Activated T-helper 2 cell treated with anti-CD3 and anti-CD28 coated beads, Interferon-gamma antibody, Interleukin-2, Interleukin-4, amounts not matched to agents 10 μg/mL and 5 μg/mL and 100 μg/mL, durations not matched to agents 14 hours and 24 hours and 36 hours (primary cell): ENCODE measurements at regions not wholly inside any gene's neighbourhood (a gene's known extent, or its start where the extent isn't known, plus 50 kb on each side); places are given as distances from the start of the nearest gene placed in this dataset.

ENCODE experiments used
- DNase-seq: peaks from one replicate; pipeline ENCODE4 v3.0.0; 2021; ENCODE audit warnings: low spot score
- H3K27ac Mint-ChIP-seq: one replicate; pipeline ENCODE4 v1.8.0; 2021; ENCODE audit warnings: mixed read lengths
- H3K27me3 Mint-ChIP-seq: one replicate; pipeline ENCODE4 v1.8.0; 2021; ENCODE audit warnings: low read depth, mixed read lengths
- H3K36me3 Mint-ChIP-seq: one replicate; pipeline ENCODE4 v1.8.0; 2021; ENCODE audit warnings: low read depth, mixed read lengths
- H3K4me1 Mint-ChIP-seq: one replicate; pipeline ENCODE4 v1.8.0; 2021; ENCODE audit warnings: low read depth, mixed read lengths
- H3K4me3 Mint-ChIP-seq: one replicate; pipeline ENCODE4 v1.8.0; 2021; ENCODE audit warnings: low read depth, mild to moderate bottlenecking, moderate library complexity, mixed read lengths
- H3K9me3 Mint-ChIP-seq: one replicate; pipeline ENCODE4 v1.8.0; 2021; ENCODE audit warnings: mixed read lengths
- intact Hi-C: fragments of 100-400 bp; cut with micrococcal nuclease; formaldehyde crosslinking; loops from one replicate; pipeline ENCODE4 v1.15.1; 2023

DNA sequence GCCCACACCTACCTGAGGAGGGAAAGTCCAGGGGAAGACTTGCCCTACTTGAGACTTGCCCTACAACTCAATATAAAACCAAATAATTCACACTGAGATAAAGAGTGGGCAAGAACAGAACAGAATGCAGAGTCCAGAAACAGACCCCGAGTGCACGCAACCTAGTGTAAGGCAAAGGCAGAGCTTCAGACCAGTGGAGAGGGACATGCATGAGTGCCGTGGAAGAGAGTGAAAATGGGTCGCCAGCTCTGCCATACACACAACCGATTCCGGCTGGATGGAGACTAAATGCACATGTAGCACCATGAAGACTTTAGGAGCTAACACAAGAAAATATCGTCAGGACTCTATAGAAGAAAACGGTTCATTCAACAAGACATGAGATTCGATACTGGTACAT is 58.8 kb upstream of the CST7 start:
- H3K27ac Mint-ChIP-seq, result no peak overlapping the region
- DNase-seq, result no peak
- H3K36me3 Mint-ChIP-seq, result no peaks in the 10 kb centered on the region
- intact Hi-C loops, result no loop called here
- no peak overlapping the region for H3K4me3 Mint-ChIP-seq
- no peaks in the 10 kb centered on the region for H3K9me3 Mint-ChIP-seq
- H3K27me3 Mint-ChIP-seq, result peaks cover 13% of the 10 kb centered on the region
- no peaks in the 10 kb centered on the region for H3K4me1 Mint-ChIP-seq

DNA sequence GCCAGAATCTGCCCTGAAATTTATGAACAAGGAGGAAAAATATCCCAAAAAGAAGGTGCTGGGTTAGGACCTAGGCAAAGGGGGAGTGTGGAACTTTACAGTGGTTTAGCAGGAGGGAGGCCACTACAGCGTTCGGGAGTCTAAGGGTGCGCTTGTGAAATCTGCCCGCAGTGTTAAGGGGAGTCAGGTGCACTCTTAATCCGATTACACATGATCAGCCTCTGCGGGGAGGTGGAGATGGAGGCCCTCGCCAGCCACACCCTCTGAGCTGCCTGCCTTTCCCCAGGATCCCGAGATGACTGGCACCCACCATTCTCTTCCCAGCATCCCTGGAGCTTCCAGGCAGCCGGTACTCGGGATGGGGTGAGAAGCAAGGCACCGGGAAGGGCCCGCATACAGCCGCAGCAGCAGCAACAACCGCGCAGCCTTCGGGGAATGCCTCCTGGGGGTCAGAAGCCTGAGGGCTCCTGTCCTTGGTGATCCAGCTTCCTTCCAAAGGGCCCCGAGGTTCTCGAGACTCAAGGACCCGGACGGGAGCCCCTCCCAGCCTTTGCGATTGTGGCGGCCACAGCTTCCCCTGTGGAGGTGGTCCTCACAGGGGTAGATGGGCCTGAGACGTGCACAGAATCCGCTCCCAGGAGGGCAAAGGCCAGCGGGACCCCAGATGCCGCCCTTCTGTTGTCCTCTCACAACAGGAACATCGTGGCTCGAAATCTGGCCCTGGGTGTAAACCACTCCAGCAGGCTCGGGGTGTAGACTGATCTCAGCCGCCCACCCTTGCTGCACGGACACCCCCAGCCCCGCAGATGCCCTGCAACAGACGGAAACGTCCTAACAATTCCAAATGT is 57.3 kb upstream of the CST7 start:
- no peaks in the 10 kb centered on the region for H3K9me3 Mint-ChIP-seq
- no peaks in the 10 kb centered on the region for H3K4me1 Mint-ChIP-seq
- H3K27me3 Mint-ChIP-seq, result peaks cover 7% of the 10 kb centered on the region
- H3K4me3 Mint-ChIP-seq, result no peak overlapping the region
- intact Hi-C loops, result no loop called here
- no peak overlapping the region for H3K27ac Mint-ChIP-seq
- no peak for DNase-seq
- no peaks in the 10 kb centered on the region for H3K36me3 Mint-ChIP-seq

DNA sequence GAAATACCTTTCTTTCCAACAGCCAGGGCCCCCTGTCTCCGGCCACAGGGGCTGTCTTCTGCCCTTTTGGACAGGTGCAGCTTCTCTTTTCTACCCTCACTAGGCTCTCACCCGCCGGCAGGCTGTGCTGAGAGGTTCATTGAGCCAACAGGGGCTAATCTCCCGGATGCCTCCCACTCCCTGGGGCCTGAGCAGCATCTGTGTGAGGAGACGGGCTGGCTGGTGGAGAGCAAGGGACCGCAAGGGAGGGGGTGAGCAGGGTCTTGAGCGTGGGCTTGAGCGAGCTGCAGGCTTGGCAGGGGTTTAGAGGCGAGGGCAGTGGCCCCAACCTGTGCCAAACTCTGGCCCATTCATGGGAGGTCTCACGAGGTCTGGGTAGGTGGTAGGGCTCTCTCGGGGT is 56.5 kb upstream of the CST7 start:
- H3K4me1 Mint-ChIP-seq, result no peaks in the 10 kb centered on the region
- peaks cover 7% of the 10 kb centered on the region for H3K27me3 Mint-ChIP-seq
- H3K27ac Mint-ChIP-seq, result no peak overlapping the region
- no peak overlapping the region for H3K4me3 Mint-ChIP-seq
- intact Hi-C loops, result no loop called here
- H3K9me3 Mint-ChIP-seq, result no peaks in the 10 kb centered on the region
- DNase-seq, result no peak
- H3K36me3 Mint-ChIP-seq, result no peaks in the 10 kb centered on the region

DNA sequence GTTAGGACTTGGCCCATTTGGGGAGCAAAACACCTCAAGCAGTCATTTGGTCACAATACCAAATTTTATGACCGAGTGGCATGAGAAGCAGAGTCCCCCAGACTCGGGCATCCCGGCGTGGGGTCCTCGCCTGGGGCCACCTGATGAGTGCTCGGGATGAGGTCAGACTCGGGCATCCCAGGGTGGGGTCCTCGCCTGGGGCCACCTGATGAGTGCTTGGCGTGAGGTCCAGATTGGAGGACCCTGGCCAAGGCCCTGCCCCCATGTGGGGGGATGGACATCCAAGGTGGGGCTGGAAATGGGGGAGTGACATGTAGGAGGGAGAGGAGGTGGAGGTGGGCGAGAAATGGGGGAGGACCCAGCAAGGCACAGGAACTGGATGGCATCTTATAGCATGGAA is 56.1 kb upstream of the CST7 start:
- Mint-ChIP-seq H3K36me3 (no peaks in the 10 kb centered on the region), H3K9me3 (no peaks in the 10 kb centered on the region), H3K27ac (no peak overlapping the region), H3K27me3 (peaks cover 4% of the 10 kb centered on the region), H3K4me1 (no peaks in the 10 kb centered on the region), H3K4me3 (no peak overlapping the region)
- no peak for DNase-seq
- intact Hi-C loops, result no loop called here

DNA sequence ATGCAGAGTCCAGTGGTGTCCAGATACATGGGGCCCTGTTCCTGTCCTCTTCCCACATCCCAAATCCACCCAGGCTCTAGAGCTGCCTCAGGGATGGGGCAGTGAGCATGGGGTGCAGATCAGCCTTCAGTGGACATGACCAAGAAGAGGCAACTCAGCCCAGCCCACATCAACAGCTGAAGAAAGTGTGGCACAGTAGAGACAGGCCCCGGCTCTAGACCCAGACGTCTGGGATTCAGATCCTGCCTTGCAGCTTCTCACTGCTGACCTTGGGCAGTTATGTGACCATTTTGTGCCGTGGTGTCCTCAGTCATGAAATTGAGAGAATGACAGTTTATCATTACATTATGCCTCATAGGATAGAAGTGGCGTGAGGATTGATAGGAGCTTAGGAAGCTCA is 54.6 kb upstream of the CST7 start:
- peaks cover 10% of the 10 kb centered on the region for H3K9me3 Mint-ChIP-seq
- no peak overlapping the region for H3K27ac Mint-ChIP-seq
- H3K4me1 Mint-ChIP-seq, result no peaks in the 10 kb centered on the region
- no peaks in the 10 kb centered on the region for H3K36me3 Mint-ChIP-seq
- no peaks in the 10 kb centered on the region for H3K27me3 Mint-ChIP-seq
- intact Hi-C loops, result no loop called here
- no peak for DNase-seq
- H3K4me3 Mint-ChIP-seq, result no peak overlapping the region

DNA sequence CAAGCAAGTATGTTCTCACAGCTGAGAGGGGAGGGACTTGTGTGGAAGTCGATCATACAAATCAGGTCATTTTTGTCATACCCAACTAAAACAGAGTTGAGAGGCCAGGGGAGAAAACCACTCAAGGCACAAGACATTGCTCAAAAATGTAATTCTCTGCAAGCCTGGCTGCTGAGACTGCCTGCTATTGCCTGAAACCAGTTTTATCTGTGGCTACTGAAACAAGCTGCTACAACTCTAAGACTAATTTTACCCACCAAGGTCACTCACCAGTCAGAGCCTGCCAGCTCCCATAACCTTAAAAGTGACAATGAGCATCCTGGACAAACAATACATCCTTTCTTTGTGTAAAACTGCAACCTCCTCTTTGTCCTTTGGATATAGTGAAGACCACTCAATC is 54.1 kb upstream of the CST7 start:
- Mint-ChIP-seq H3K4me3 (no peak overlapping the region), H3K9me3 (peaks cover 15% of the 10 kb centered on the region), H3K27me3 (no peaks in the 10 kb centered on the region), H3K4me1 (no peaks in the 10 kb centered on the region), H3K36me3 (peaks cover 5% of the 10 kb centered on the region), H3K27ac (no peak overlapping the region)
- DNase-seq, result no peak
- intact Hi-C loops, result no loop called here

DNA sequence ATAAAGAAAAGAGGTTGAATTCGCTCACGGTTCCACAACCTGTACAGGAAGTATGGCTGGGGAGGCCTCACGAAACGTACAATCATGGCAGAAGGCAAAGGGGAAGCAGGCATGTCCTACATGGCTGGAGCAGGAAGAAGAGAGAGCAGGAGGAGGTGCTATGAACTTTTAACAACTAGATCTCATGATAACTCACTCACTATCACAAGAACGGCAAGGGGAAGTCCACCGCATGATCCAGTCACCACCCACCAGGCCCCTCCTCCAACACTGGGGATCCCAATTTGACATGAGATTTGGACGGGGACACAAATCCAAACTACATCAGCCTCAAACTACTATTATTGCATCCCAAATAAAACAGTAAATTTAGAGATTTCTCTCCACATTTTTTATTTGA is 53.6 kb upstream of the CST7 start:
- no peak for DNase-seq

DNA sequence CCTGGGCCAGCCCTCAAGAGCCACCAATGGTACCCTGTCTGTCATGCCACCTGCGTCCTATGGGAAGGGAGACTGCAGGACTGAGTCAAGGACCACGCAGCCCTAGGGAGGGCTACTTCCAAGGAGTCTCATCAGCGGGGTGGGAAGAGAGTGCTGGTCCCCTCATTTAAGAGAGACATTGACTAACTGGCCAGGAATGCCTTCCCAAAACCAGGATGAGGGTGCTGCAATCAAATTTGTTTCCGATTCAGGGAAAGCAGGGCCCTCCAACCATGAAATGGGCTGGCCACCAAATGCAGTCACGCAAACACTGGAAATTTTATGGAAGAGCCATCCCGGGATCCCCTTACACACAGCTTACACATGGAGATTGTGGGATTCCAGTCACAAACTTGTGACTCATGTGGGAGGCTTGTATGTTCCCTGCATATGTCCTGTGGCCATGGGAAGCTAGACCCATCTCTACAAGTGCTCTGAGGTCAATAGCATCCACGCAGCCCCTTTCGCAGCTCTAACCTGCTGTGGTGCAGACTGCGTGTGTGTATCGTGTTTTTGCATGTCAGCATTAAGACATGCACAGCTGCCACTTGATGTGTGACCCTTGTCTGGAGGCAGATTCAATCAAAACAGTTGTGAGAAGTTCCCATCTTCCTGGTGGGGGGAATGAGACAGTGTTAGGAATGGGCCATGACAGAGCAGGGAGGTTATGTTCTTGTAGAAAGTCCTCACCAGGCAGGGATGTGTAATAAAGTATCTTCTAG is 53.0 kb upstream of the CST7 start:
- Mint-ChIP-seq H3K27ac (no peak overlapping the region), H3K4me1 (no peaks in the 10 kb centered on the region), H3K4me3 (no peak overlapping the region), H3K9me3 (peaks cover 17% of the 10 kb centered on the region), H3K36me3 (peaks cover 6% of the 10 kb centered on the region), H3K27me3 (no peaks in the 10 kb centered on the region)
- intact Hi-C loops, result no loop called here
- no peak for DNase-seq

More for the DNA sequence above, 53.6 kb upstream of the CST7 start:
- H3K36me3 Mint-ChIP-seq, result peaks cover 6% of the 10 kb centered on the region
- no peaks in the 10 kb centered on the region for H3K27me3 Mint-ChIP-seq
- H3K4me1 Mint-ChIP-seq, result no peaks in the 10 kb centered on the region
- no peak overlapping the region for H3K27ac Mint-ChIP-seq
- H3K4me3 Mint-ChIP-seq, result no peak overlapping the region
- H3K9me3 Mint-ChIP-seq, result peaks cover 17% of the 10 kb centered on the region
- intact Hi-C loops, result no loop called here

DNA sequence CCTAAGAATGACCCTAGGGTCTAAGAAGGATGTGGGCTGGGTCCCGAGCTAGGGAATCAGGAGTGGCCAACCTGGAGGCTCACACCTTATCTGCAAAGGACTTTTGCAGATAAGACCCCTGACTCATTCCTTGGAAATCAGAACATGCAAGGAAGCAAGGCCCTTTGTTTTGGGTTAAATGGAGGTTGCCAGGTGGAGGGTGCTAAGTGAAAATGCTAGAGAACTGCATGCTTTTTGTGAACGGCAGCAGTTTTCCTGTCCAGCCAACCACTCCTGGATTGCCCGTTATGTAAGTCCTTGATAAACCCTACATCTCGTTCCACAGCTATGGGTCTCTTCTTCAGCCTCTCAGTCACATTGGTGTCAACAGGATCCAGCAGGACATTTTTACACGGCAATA is 52.1 kb upstream of the CST7 start:
- H3K4me3 Mint-ChIP-seq, result no peak overlapping the region
- H3K36me3 Mint-ChIP-seq, result peaks cover 6% of the 10 kb centered on the region
- DNase-seq, result no peak
- no peaks in the 10 kb centered on the region for H3K4me1 Mint-ChIP-seq
- peaks cover 17% of the 10 kb centered on the region for H3K9me3 Mint-ChIP-seq
- intact Hi-C loops, result no loop called here
- H3K27me3 Mint-ChIP-seq, result no peaks in the 10 kb centered on the region
- no peak overlapping the region for H3K27ac Mint-ChIP-seq

DNA sequence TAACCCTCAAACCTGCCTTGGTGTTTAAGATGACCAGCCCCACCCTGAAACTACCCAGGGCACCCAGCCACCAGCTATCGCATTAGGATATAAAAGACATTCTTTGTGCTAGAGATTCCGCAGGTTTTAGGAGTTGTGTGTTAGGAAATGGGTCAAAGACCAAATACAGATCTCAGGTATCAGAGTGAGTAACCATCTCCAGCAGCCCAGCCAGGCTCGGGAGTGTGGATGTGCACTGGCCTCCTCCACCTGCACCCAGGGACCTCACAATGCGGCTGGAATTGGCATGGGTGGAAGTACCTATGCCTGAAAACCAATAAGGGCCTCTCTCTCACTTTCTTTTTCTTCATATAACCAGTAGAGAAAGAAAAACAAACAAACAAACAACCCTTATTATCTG is 51.1 kb upstream of the CST7 start:
- Mint-ChIP-seq H3K9me3 (peaks cover 17% of the 10 kb centered on the region), H3K27ac (no peak overlapping the region), H3K4me1 (no peaks in the 10 kb centered on the region), H3K36me3 (peaks cover 6% of the 10 kb centered on the region), H3K27me3 (no peaks in the 10 kb centered on the region), H3K4me3 (no peak overlapping the region)
- intact Hi-C loops, result no loop called here
- DNase-seq, result no peak

DNA sequence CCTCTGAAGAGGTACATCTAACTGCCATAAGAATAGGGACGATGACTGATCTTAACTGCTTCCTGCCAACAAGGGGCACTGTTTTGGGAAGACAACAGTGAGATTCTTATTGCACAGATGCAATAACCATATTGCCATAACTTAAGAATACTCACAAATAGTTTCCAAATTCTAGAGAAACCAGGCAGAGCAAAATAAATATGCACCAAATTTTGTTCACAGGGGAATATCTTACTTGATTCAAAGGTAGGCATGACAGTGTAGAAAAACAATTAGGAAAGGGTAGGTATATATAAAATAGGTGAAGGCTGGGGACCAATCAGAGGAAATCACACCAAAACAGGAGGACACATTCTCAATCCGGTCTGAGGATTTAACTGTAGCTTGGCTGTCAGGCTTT is 49.9 kb upstream of the CST7 start:
- H3K9me3 Mint-ChIP-seq, result peaks cover 17% of the 10 kb centered on the region
- no peak for DNase-seq
- no peaks in the 10 kb centered on the region for H3K4me1 Mint-ChIP-seq
- peaks cover 6% of the 10 kb centered on the region for H3K36me3 Mint-ChIP-seq
- H3K27ac Mint-ChIP-seq, result no peak overlapping the region
- intact Hi-C loops, result no loop called here
- no peak overlapping the region for H3K4me3 Mint-ChIP-seq
- no peaks in the 10 kb centered on the region for H3K27me3 Mint-ChIP-seq
